IMR-90 (cell line): ENCODE measurements at regions not wholly inside any gene's neighbourhood (a gene's known extent, or its start where the extent isn't known, plus 50 kb on each side); places are given as distances from the start of the nearest gene placed in this dataset.

Experiments used
- ATAC-seq: fragments of 200-7000 bp; cut with Tn5 transposase; 2 replicates; pipeline ENCODE4 v1.9.1; 2020; ENCODE audit warnings: low read depth, mild to moderate bottlenecking, moderate library complexity
- BruUV-seq: library from RNA; stranded (reverse); fragments of 400-500 nt; replicated peaks from 2 replicates; lab custom pipeline; 2021; lab: Mats Ljungman, UMichigan
- CTCF ChIA-PET: fragments of 300-600 bp; formaldehyde crosslinking; extraction: SDS; loops from one replicate; lab custom pipeline; 2021; ENCODE audit warnings: antibody characterized with exemption; lab: Yijun Ruan, JAX
- POLR2A ChIA-PET: fragments of 300-600 bp; sonication (Branson Sonifier 250); formaldehyde crosslinking; loops from one replicate; lab custom pipeline; 2022; ENCODE audit warnings: antibody characterized with exemption; ENCODE audit not compliant: unreplicated experiment; lab: Charles Lee
- DNase-seq: peaks from one replicate; pipeline ENCODE4 v3.0.0; 2013
- H2AFZ ChIP-seq: replicated peaks from 2 replicates; pipeline ENCODE3; 2013; ENCODE audit warnings: low read length, mild to moderate bottlenecking; ENCODE audit not compliant: poor library complexity
- H2AK5ac ChIP-seq: 2 replicates; pipeline ENCODE4 v1.6.1; 2013; ENCODE audit warnings: low read depth, low read length, inconsistent platforms
- H2AK9ac ChIP-seq: replicated peaks from 2 replicates; pipeline ENCODE3; 2013; ENCODE audit warnings: mild to moderate bottlenecking, low read depth, low read length, moderate library complexity; ENCODE audit not compliant: poor library complexity
- H2BK120ac ChIP-seq: 2 replicates; pipeline ENCODE4 v1.6.1; 2013; ENCODE audit warnings: low read depth, low read length, inconsistent platforms
- H2BK15ac ChIP-seq: 3 replicates; pipeline ENCODE4 v1.6.1; 2013; ENCODE audit warnings: low read depth, low read length, inconsistent platforms
- H2BK20ac ChIP-seq: 2 replicates; pipeline ENCODE4 v1.6.1; 2013; ENCODE audit warnings: low read depth, mild to moderate bottlenecking, inconsistent platforms, low read length, moderate library complexity
- H2BK5ac ChIP-seq: 2 replicates; pipeline ENCODE4 v1.6.1; 2013; ENCODE audit warnings: mild to moderate bottlenecking, low read depth, low read length, inconsistent platforms; ENCODE audit not compliant: poor library complexity, severe bottlenecking
- H3K14ac ChIP-seq: replicated peaks from 2 replicates; pipeline ENCODE4 v1.6.1; 2013; ENCODE audit warnings: low read depth, low read length, inconsistent platforms
- H3K18ac ChIP-seq: 2 replicates; pipeline ENCODE4 v1.6.1; 2013; ENCODE audit warnings: low read depth, low read length, control low read depth
- H3K23ac ChIP-seq: 2 replicates; pipeline ENCODE4 v1.6.1; 2013; ENCODE audit warnings: low read depth, low read length, inconsistent platforms
- H3K27ac ChIP-seq: 2 replicates; pipeline ENCODE4 v1.5.1; 2013; ENCODE audit warnings: mild to moderate bottlenecking, control low read depth, low read length; ENCODE audit not compliant: insufficient read depth
- H3K27me3 ChIP-seq: 2 replicates; pipeline ENCODE4 v1.6.1; 2013; ENCODE audit warnings: low read length; ENCODE audit not compliant: control insufficient read depth, insufficient read depth
- H3K36me3 ChIP-seq: 2 replicates; pipeline ENCODE4 v1.6.1; 2013; ENCODE audit warnings: low read length, mixed read lengths; ENCODE audit not compliant: control insufficient read depth, insufficient read depth
- H3K4ac ChIP-seq: 2 replicates; pipeline ENCODE4 v1.6.1; 2013; ENCODE audit warnings: low read depth, low read length, inconsistent platforms
- H3K4me1 ChIP-seq: 2 replicates; pipeline ENCODE4 v1.6.1; 2013; ENCODE audit warnings: low read length, mixed read lengths; ENCODE audit not compliant: control insufficient read depth, insufficient read depth
- H3K4me2 ChIP-seq: 2 replicates; pipeline ENCODE4 v1.6.1; 2013; ENCODE audit warnings: low read depth, mild to moderate bottlenecking, control low read depth, low read length, moderate library complexity
- H3K4me3 ChIP-seq: 2 replicates; pipeline ENCODE4 v1.5.1; 2013; ENCODE audit warnings: low read depth, mild to moderate bottlenecking, control low read depth, low read length, moderate library complexity; ENCODE audit not compliant: insufficient read depth
- H3K56ac ChIP-seq: 2 replicates; pipeline ENCODE4 v1.6.1; 2013; ENCODE audit warnings: low read length, inconsistent platforms; ENCODE audit not compliant: insufficient read depth; ENCODE audit errors: extremely low read depth
- H3K79me1 ChIP-seq, 2 experiments: 2 replicates each; pipeline ENCODE4 v1.6.1; 2013; ENCODE audit warnings: low read length in 2 of 2, inconsistent platforms in 1 of 2, low read depth in 1 of 2
- H3K9ac ChIP-seq: 2 replicates; pipeline ENCODE4 v1.6.1; 2013; ENCODE audit warnings: low read depth, low read length, control low read depth
- H3K9me1 ChIP-seq: 2 replicates; pipeline ENCODE4 v1.6.1; 2013; ENCODE audit warnings: low read length, inconsistent platforms; ENCODE audit not compliant: insufficient read depth
- H3K9me3 ChIP-seq: 2 replicates; pipeline ENCODE4 v1.6.1; 2013; ENCODE audit warnings: low read length; ENCODE audit not compliant: control insufficient read depth, insufficient read depth
- H4K20me1 ChIP-seq: 2 replicates; pipeline ENCODE4 v1.6.1; 2013; ENCODE audit warnings: low read length, inconsistent platforms; ENCODE audit not compliant: insufficient read depth
- H4K5ac ChIP-seq: 2 replicates; pipeline ENCODE4 v1.6.1; 2013; ENCODE audit warnings: mild to moderate bottlenecking, low read depth, low read length, control low read depth
- H4K8ac ChIP-seq, 2 experiments: 2 replicates each; pipeline ENCODE4 v1.6.1; 2013; ENCODE audit warnings: low read depth in 2 of 2, low read length in 2 of 2, control low read depth in 1 of 2, inconsistent platforms in 1 of 2
- H4K91ac ChIP-seq: 2 replicates; pipeline ENCODE4 v1.6.1; 2013; ENCODE audit warnings: low read depth, low read length, inconsistent platforms; ENCODE audit not compliant: insufficient read depth
- BHLHE40 ChIP-seq: fragments of 150-350 bp; IDR thresholded peaks from 2 replicates; pipeline ENCODE4 v1.6.1; 2016; ENCODE audit warnings: mild to moderate bottlenecking, low read depth, low read length
- CEBPB ChIP-seq: IDR thresholded peaks from 2 replicates; pipeline ENCODE4 v1.6.1; 2012; ENCODE audit warnings: low read depth, low read length, improper control_type of control experiment
- CHD1 ChIP-seq: IDR thresholded peaks from 2 replicates; pipeline ENCODE4 v1.6.1; 2012; ENCODE audit warnings: low read depth, low read length, improper control_type of control experiment
- CTCF ChIP-seq: conservative IDR thresholded peaks from 2 replicates; pipeline ENCODE4 v1.5.1; 2012; ENCODE audit warnings: mild to moderate bottlenecking, low read depth, low read length, improper control_type of control experiment
- ELK1 ChIP-seq: fragments of 150-350 bp; IDR thresholded peaks from 2 replicates; pipeline ENCODE4 v1.6.1; 2016; ENCODE audit warnings: low read depth, mild to moderate bottlenecking, low read length, moderate library complexity, borderline replicate concordance
- FOS ChIP-seq: fragments of 150-350 bp; IDR thresholded peaks from 2 replicates; pipeline ENCODE4 v1.6.1; 2016; ENCODE audit warnings: low read depth, low read length
- MAFK ChIP-seq: IDR thresholded peaks from 2 replicates; pipeline ENCODE4 v1.6.1; 2012; ENCODE audit warnings: low read depth, low read length, improper control_type of control experiment
- MAZ ChIP-seq: IDR thresholded peaks from 2 replicates; pipeline ENCODE4 v1.6.1; 2012; ENCODE audit warnings: low read depth, mild to moderate bottlenecking, low read length, improper control_type of control experiment, moderate library complexity, borderline replicate concordance
- MXI1 ChIP-seq: IDR thresholded peaks from 2 replicates; pipeline ENCODE4 v1.6.1; 2012; ENCODE audit warnings: low read depth, mild to moderate bottlenecking, low read length, moderate library complexity, borderline replicate concordance
- NFE2L2 ChIP-seq: fragments of 150-350 bp; IDR thresholded peaks from 2 replicates; pipeline ENCODE4 v1.6.1; 2016; ENCODE audit warnings: low read depth, mild to moderate bottlenecking, low read length
- POLR2A ChIP-seq: IDR thresholded peaks from 2 replicates; pipeline ENCODE4 v1.6.1; 2012; ENCODE audit warnings: mild to moderate bottlenecking, low read depth, low read length
- RAD21 ChIP-seq: IDR thresholded peaks from 2 replicates; pipeline ENCODE4 v1.6.1; 2012; ENCODE audit warnings: low read length, improper control_type of control experiment
- RCOR1 ChIP-seq: IDR thresholded peaks from 2 replicates; pipeline ENCODE4 v1.6.1; 2012; ENCODE audit warnings: mild to moderate bottlenecking, low read length, improper control_type of control experiment; ENCODE audit not compliant: insufficient replicate concordance
- RFX5 ChIP-seq: IDR thresholded peaks from 2 replicates; pipeline ENCODE4 v1.8.0; 2012; ENCODE audit warnings: low read depth, mild to moderate bottlenecking, low read length, moderate library complexity
- SMC3 ChIP-seq: fragments of 150-350 bp; IDR thresholded peaks from 2 replicates; pipeline ENCODE4 v1.6.1; 2016; ENCODE audit warnings: low read depth, mild to moderate bottlenecking, antibody characterized with exemption, low read length, moderate library complexity
- USF2 ChIP-seq: fragments of 150-350 bp; IDR thresholded peaks from 2 replicates; pipeline ENCODE4 v1.6.1; 2017; ENCODE audit warnings: mild to moderate bottlenecking, antibody characterized with exemption, low read length, low read depth
- WGBS, 2 experiments: methylation state at CpG; one replicate each; pipeline versions ENCODE4 v1.1.5 to v1.1.7; 2013; ENCODE audit warnings: missing lambda C conversion rate in 2 of 2; ENCODE audit not compliant: insufficient read length in 1 of 2; ENCODE audit errors: extremely low coverage in 2 of 2; 5-methylcytosine and 5-hydroxymethylcytosine counted together
- dilution Hi-C: fragments of 300-500 bp; cut with HindIII; formaldehyde crosslinking; loops from one replicate; pipeline ENCODE4 v1.14.3; 2018; ENCODE audit warnings: low sequenced_read_pairs; ENCODE audit not compliant: unreplicated experiment
- in situ Hi-C: fragments of 300-500 bp; cut with MboI; formaldehyde crosslinking; loops from 3 replicates; pipeline ENCODE4 v1.14.3; 2019; ENCODE audit warnings: low sequenced_read_pairs, inconsistent platforms, mixed read lengths
- intact Hi-C: fragments of 100-400 bp; cut with micrococcal nuclease; formaldehyde crosslinking; loops from 2 replicates; pipeline ENCODE4 v1.10.0; 2022

- Histone ChIP-seq H3K4ac (no peak overlapping the region), H3K4me3 (no peak overlapping the region), H4K91ac (no peak overlapping the region), H3K27me3 (no peaks in the 10 kb centered on the region), H2BK120ac (no peak overlapping the region), H4K20me1 (no peaks in the 10 kb centered on the region), H4K5ac (no peak overlapping the region), H2BK20ac (no peak overlapping the region), H3K79me1 (peaks cover 17 to 48% of the 10 kb centered on the region in 2 experiments), H3K56ac (no peak overlapping the region), H3K14ac (no peak overlapping the region), H3K9me3 (no peaks in the 10 kb centered on the region), H2AK5ac (no peak overlapping the region), H3K4me1 (peaks cover 4% of the 10 kb centered on the region; the same call in 1 of the 2 replicates), H3K23ac (no peak overlapping the region), H2AK9ac (no peak overlapping the region), H3K36me3 (no peaks in the 10 kb centered on the region), H2BK5ac (no peak overlapping the region), H3K27ac (no peak overlapping the region), H3K18ac (no peak overlapping the region), H2AFZ (no peak overlapping the region), H3K9me1 (no peaks in the 10 kb centered on the region; the same call in 1 of the 2 replicates), H4K8ac (no peak overlapping the region), H3K9ac (no peak overlapping the region), H3K4me2 (no peak overlapping the region), H2BK15ac (no peak overlapping the region)
- ATAC-seq (no peak), DNase-seq (no peak)
- ChIA-PET POLR2A (no interaction called here), CTCF (interaction anchor here (0.6 to 2.0 kb wide), 2 partner anchors 20 to 151 kb away, joined by 3 to 6 read pairs; no protein-coding TSS in a partner anchor)
- in situ Hi-C loops = no loop called here
- TF ChIP-seq MXI1 (no peak), ELK1 (no peak), CEBPB (no peak), RAD21 (no peak), RCOR1 (no peak), POLR2A (no peak), NFE2L2 (no peak), CHD1 (no peak), CTCF (no peak), BHLHE40 (no peak), MAFK (no peak), USF2 (no peak), MAZ (no peak), FOS (no peak), SMC3 (no peak), RFX5 (no peak)
- no TSS peak for BruUV-seq
- WGBS, 2 experiments = no CpG with 5 or more reads among the region's 4 CpGs
- intact Hi-C loops = no loop called here
- dilution Hi-C loops = no loop called here
Observed at GRCh38 chr6:138671351-138671750, 102.2 kb upstream of the CCDC28A start.
